ENCODE measurements at regions not wholly inside any gene's neighbourhood (a gene's known extent, or its start where the extent isn't known, plus 50 kb on each side); places are given as distances from the start of the nearest gene placed in this dataset.

DNA sequence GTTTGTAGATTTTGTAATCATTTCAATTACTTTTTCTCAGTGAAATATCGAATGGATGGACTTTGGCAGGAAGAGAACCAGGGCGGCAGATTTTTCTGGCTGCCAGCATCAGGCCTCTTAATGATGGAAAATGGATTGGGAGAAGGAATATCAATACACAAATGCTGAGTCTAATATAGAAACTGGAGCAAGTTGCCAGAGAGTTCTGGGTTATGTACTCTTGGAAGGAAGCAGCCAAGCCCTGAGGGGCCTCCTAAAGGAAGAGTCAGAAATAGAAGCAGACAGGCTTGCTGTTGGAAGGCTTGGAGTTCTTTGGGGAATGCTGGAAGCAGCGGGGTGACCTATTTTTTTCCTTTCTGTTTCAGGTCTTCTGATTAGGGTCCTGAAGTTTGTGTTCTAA lies 428.6 kb downstream of the DMAC1 start:
- TF ChIP-seq, protein P1, sequence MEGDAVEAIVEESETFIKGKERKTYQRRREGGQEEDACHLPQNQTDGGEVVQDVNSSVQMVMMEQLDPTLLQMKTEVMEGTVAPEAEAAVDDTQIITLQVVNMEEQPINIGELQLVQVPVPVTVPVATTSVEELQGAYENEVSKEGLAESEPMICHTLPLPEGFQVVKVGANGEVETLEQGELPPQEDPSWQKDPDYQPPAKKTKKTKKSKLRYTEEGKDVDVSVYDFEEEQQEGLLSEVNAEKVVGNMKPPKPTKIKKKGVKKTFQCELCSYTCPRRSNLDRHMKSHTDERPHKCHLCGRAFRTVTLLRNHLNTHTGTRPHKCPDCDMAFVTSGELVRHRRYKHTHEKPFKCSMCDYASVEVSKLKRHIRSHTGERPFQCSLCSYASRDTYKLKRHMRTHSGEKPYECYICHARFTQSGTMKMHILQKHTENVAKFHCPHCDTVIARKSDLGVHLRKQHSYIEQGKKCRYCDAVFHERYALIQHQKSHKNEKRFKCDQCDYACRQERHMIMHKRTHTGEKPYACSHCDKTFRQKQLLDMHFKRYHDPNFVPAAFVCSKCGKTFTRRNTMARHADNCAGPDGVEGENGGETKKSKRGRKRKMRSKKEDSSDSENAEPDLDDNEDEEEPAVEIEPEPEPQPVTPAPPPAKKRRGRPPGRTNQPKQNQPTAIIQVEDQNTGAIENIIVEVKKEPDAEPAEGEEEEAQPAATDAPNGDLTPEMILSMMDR (conservative IDR thresholded peaks at IDR 0.05; ENCODE audit: low read length): no peak
- TF ChIP-seq EZH2phosphoT487 (IDR thresholded peaks at IDR 0.05; ENCODE audit: borderline replicate concordance): no peak

Measured in Loucy (cell line).